VCaP (cell line): ENCODE measurements at regions not wholly inside any gene's neighbourhood (a gene's known extent, or its start where the extent isn't known, plus 50 kb on each side); places are given as distances from the start of the nearest gene placed in this dataset.
"Not testable (repeated sequence)": the region's sequence is repeated elsewhere in the genome, so short reads cannot be mapped to it uniquely, and the experiment has no call there.

Source experiments
- H3K27ac ChIP-seq: fragments of 450-650 bp; 2 replicates; pipeline ENCODE4 v1.5.1; 2017
- TF ChIP-seq, protein P1 (sequence below): fragments of 450-650 bp; conservative IDR thresholded peaks from 2 replicates; pipeline ENCODE4 v1.5.1; 2017; ENCODE audit warnings: mild to moderate bottlenecking, moderate library complexity

DNA sequence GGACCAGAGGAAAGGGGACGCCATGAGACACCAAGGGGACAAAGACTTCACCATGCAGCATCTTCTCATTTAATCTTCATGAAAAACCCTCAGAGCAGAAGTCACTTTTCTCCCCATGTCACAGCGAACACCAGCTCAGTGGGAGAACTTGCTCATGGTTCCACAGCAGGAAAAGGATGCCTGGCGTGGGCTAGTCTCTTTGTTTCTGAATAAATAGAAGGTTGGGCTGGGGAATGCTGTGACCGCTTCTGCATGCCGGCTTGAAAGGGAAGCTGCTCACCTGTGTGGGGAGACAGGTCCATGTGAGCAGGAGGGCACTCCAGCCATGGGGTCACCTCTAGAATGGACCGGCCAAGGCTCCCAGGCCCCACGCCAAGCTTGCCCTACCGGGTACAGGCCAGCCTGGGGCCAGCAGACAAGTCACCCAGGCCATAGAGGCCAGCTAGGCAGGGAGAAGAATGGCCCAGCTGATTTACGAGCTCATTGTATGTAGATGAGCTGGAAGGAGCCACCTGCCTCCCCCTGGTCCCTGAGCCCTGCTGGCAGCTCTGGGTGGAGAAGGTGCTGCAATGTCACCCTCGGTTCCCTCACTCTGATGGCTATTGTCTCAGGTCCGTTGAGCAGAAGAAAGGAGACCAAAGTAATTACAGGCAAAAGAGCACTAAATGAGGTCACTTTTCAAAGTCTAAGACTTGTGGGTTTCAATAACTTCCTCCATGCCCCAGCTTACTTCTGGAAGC is 82.0 kb upstream of the PDZD8 start:
- no peak overlapping the region for H3K27ac ChIP-seq
- TF ChIP-seq, protein P1, sequence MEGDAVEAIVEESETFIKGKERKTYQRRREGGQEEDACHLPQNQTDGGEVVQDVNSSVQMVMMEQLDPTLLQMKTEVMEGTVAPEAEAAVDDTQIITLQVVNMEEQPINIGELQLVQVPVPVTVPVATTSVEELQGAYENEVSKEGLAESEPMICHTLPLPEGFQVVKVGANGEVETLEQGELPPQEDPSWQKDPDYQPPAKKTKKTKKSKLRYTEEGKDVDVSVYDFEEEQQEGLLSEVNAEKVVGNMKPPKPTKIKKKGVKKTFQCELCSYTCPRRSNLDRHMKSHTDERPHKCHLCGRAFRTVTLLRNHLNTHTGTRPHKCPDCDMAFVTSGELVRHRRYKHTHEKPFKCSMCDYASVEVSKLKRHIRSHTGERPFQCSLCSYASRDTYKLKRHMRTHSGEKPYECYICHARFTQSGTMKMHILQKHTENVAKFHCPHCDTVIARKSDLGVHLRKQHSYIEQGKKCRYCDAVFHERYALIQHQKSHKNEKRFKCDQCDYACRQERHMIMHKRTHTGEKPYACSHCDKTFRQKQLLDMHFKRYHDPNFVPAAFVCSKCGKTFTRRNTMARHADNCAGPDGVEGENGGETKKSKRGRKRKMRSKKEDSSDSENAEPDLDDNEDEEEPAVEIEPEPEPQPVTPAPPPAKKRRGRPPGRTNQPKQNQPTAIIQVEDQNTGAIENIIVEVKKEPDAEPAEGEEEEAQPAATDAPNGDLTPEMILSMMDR: no peak

DNA sequence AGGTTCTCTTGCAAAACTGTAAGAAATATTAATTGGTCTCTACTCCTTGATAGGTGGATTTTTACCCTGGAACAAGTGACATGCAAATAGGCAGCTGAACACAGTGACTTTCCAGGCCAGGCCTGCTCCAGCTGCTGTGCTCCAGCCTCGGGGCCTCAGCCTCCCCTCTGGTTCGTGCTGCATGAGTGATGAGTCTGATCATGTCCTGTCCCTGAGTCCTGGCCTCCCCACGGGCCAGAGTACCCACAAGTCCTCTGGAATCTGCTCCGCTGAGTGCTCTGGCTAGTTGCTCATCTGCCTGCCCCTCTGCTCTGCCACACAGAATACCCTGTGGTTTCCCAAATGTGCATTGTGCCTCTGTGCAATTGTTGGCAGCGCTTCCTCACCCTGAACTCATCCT is 80.1 kb upstream of the PDZD8 start:
- no peak overlapping the region for H3K27ac ChIP-seq
- TF ChIP-seq, protein P1: no peak

DNA sequence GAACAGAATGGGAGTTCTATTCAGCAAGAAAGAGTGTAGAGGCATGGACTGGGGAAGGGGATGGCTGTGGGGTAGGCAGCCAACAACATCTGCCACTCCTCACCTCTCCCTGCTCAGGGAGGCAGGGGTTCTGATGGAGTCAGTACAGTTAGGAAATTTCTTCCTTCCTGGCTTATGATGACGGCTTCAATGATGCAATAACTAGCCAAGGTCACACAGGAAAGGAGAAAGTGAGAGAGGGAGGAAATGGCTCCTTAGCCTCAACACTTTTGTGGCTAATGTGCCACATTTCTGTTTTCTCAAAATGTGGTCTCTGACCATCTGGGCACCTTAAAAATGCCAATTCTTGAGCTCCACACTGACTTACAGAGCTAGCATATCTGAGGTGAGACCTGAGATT is 79.3 kb upstream of the PDZD8 start:
- no peak overlapping the region for H3K27ac ChIP-seq
- TF ChIP-seq, protein P1: no peak

DNA sequence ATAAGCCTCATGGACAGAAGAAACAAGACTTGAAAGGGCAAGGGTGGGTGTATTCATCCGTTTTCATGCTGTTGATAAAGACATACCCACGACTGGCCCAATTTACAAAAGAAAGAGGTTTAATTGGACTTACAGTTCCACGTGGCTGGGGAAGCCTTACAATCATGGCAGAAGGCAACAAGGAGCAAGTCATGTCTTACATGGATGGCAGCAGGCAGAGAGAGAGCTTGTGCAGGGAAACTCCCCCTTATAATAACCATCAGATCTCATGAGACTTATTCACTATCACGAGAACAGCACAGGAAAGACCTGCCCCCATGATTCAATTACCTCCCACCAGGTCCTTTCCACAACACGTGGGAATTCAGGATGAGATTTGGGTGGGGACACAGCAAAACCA is 78.2 kb upstream of the PDZD8 start:
- not testable (repeated sequence) for H3K27ac ChIP-seq

DNA sequence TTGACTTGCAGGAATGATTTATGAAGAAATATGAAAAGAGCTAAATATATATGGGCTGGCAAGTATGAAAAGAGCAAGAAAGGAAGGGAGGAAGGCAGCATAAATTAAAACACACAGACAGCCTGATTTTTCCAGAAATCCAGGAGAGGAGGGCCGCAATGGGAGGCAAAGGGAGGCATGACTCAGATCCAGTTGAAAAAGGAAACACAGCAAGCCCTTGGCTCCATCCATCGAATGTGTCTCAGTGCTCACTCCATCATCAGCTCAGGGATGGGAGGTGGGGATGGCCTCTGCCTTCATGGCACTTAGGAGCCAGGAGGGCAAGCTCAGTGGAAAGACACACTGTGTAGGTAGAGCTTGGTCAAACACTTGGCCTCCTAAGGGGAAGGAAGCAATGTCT is 75.7 kb upstream of the PDZD8 start:
- TF ChIP-seq, protein P1: no peak
- no peak overlapping the region for H3K27ac ChIP-seq

DNA sequence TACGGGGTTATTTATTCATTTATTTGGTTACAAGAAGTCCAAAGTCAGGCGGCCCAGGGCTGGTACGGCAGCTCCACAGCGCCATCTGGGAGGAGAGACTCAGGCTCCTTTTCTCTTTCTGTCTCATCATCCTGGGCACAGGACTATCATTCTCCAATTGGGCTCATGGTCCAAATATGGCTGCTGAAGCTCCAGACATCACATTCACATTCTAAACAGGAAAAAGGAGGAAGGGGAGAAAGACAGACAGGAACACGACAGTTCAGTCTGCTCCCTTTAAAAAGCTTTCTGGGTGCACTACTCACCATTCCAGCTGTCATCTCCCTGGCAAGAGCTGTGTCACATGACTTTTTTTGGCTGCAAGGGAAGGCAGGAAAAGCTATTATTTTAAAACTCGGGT is 74.4 kb upstream of the PDZD8 start:
- TF ChIP-seq, protein P1: no peak
- no peak overlapping the region for H3K27ac ChIP-seq

DNA sequence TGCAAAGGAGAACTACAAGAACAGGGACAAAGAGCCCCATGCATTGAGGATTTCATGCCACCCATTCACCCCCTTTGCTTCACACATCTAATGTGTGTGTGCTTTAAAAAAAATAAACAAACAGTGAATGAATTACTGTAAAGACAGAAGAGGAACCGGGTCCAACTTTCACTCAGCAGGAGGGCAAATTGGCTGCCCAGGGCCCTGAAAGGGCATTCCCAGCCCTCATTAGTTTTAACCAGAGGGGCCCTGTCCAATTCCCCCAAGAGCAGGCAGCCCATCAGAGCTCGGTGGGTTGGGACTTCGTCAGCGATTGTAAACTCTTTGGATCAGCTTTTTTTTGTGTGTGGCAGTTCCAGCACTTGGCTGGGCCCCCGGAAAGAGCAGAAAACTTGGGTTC is 73.6 kb upstream of the PDZD8 start:
- TF ChIP-seq, protein P1: no peak
- H3K27ac ChIP-seq: no peak overlapping the region

DNA sequence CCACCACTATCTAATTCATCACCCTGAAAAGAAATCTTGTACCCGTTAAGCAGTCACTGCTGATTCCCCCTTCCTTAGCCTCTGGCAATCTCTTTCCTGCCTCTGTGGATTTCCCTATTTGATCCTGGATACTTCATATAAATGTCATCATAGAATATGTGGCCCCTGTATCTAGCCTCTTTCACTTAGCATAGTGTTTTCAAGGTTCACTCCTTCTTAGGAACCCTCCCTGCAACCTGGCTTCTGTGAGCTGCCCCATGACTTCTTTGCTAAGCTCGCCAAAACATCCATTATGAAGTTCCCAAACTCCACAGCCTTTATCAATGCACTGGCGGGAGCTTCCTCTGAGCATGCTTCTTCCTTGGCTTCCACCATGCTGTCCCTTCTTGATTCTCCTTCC is 70.8 kb upstream of the PDZD8 start:
- no peak overlapping the region for H3K27ac ChIP-seq
- TF ChIP-seq, protein P1: no peak
